ENCODE measurements at regions not wholly inside any gene's neighbourhood (a gene's known extent, or its start where the extent isn't known, plus 50 kb on each side); places are given as distances from the start of the nearest gene placed in this dataset.

GRCh38 chr9:11338130-11338529, 725.3 kb upstream of the PTPRD start:
- no peaks in the 10 kb centered on the region for H3K27me3 ChIP-seq (ENCODE audit: control insufficient read depth, insufficient read depth, low read length)
- no peak overlapping the region for H3K4me3 Mint-ChIP-seq
- H3K4me1 ChIP-seq (ENCODE audit: control insufficient read depth, insufficient read depth, low read length): no peaks in the 10 kb centered on the region
- no peak overlapping the region for H3K4me3 ChIP-seq (ENCODE audit: low read length)
- intact Hi-C loops (cut with micrococcal nuclease): no loop called here
- ATAC-seq: no peak
- H3K9me3 Mint-ChIP-seq: peaks cover 3 to 8% of the 10 kb centered on the region in 2 donors
- H3K36me3 ChIP-seq (ENCODE audit: control insufficient read depth, insufficient read depth, low read length): no peaks in the 10 kb centered on the region
- H3K27me3 Mint-ChIP-seq (ENCODE audit: low read depth in 2 of 2): no peaks in the 10 kb centered on the region
- H3K27ac ChIP-seq (ENCODE audit: low read length): no peak overlapping the region
- no peak for DNase-seq
- TF ChIP-seq CTCF (IDR thresholded peaks at IDR 0.05): no peak
- H3K4me1 Mint-ChIP-seq: no peaks in the 10 kb centered on the region
- H3K9me3 ChIP-seq (ENCODE audit: control insufficient read depth, insufficient read depth, low read length): no peaks in the 10 kb centered on the region
- H3K27ac Mint-ChIP-seq: no peak overlapping the region
- no CpG with 5 or more reads among the region's 1 CpG for WGBS (ENCODE audit: insufficient coverage)
- H3K36me3 Mint-ChIP-seq: no peaks in the 10 kb centered on the region

GRCh38 chr9:11340654-11341053, 727.9 kb upstream of the PTPRD start:
- intact Hi-C loops (cut with micrococcal nuclease): no loop called here
- H3K27ac Mint-ChIP-seq: no peak overlapping the region
- H3K4me1 ChIP-seq (ENCODE audit: control insufficient read depth, insufficient read depth, low read length): no peaks in the 10 kb centered on the region
- H3K27ac ChIP-seq (ENCODE audit: low read length): no peak overlapping the region
- H3K27me3 Mint-ChIP-seq (ENCODE audit: low read depth in 2 of 2): no peaks in the 10 kb centered on the region
- no peak for ATAC-seq
- DNase-seq: no peak
- H3K9me3 ChIP-seq (ENCODE audit: control insufficient read depth, insufficient read depth, low read length): no peaks in the 10 kb centered on the region
- no peak for TF ChIP-seq CTCF (IDR thresholded peaks at IDR 0.05)
- no peaks in the 10 kb centered on the region for H3K4me1 Mint-ChIP-seq
- no peaks in the 10 kb centered on the region for H3K27me3 ChIP-seq (ENCODE audit: control insufficient read depth, insufficient read depth, low read length)
- H3K36me3 ChIP-seq (ENCODE audit: control insufficient read depth, insufficient read depth, low read length): no peaks in the 10 kb centered on the region
- H3K9me3 Mint-ChIP-seq: peaks cover 3 to 4% of the 10 kb centered on the region in 2 donors
- no peak overlapping the region for H3K4me3 Mint-ChIP-seq
- no peak overlapping the region for H3K4me3 ChIP-seq (ENCODE audit: low read length)
- no peaks in the 10 kb centered on the region for H3K36me3 Mint-ChIP-seq
- WGBS (ENCODE audit: insufficient coverage): 77% methylated on average over 1 of the region's 1 CpG

DNA sequence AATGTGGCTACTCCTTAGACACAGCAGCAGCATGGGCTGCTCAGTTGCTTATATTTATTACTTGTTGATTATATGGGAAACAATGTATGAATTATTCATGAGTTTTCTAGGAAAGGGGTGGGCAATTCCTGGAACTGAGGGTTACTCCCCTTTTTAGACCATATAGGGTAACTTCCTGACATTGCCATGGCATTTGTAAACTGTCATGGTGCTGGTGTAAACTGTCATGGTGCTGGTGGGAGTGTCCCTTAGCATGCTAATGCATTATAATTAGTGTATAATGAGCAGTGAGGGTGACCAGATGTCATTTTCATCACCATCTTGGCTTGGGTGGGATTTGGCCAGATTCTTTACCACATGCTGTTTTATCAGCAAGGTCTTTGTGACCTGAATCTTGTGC, 734.6 kb upstream of the PTPRD start:
- H3K36me3 ChIP-seq (ENCODE audit: control insufficient read depth, insufficient read depth, low read length): no peaks in the 10 kb centered on the region
- Mint-ChIP-seq H3K27me3 (ENCODE audit: low read depth in 2 of 2) (no peaks in the 10 kb centered on the region), H3K4me1 (no peaks in the 10 kb centered on the region), H3K4me3 (no peak overlapping the region), H3K9me3 (peaks cover 12 to 23% of the 10 kb centered on the region in 2 donors), H3K27ac (no peak overlapping the region), H3K36me3 (peaks cover 5% of the 10 kb centered on the region)
- H3K4me1 ChIP-seq (ENCODE audit: control insufficient read depth, insufficient read depth, low read length): no peaks in the 10 kb centered on the region
- intact Hi-C loops (cut with micrococcal nuclease): no loop called here
- no peak overlapping the region for H3K4me3 ChIP-seq (ENCODE audit: low read length)
- H3K9me3 ChIP-seq (ENCODE audit: control insufficient read depth, insufficient read depth, low read length): peaks cover 4% of the 10 kb centered on the region
- no peak overlapping the region for H3K27ac ChIP-seq (ENCODE audit: low read length)
- no peaks in the 10 kb centered on the region for H3K27me3 ChIP-seq (ENCODE audit: control insufficient read depth, insufficient read depth, low read length)
- TF ChIP-seq CTCF (IDR thresholded peaks at IDR 0.05): no peak
- DNase-seq (no peak), ATAC-seq (no peak)

DNA sequence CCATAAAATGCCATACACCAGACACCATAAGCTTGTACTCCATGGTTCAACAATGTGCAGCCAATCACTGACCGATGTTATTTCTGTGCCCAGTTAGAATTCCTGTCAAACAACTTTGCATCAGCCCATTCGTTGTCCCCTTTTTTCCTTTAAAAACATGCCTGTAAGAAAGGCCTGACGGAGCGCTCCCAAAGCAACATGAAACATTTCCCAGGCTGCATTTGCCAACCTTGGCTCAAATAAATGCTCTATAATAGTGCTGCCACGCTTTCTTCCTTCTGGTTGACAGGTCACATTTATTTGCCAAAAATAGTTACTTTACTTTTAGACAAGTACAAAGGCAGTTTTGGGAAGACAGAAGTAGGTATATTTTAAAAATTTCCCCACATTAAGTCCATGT, 735.6 kb upstream of the PTPRD start:
- H3K4me1 ChIP-seq (ENCODE audit: control insufficient read depth, insufficient read depth, low read length): no peaks in the 10 kb centered on the region
- H3K4me1 Mint-ChIP-seq: no peaks in the 10 kb centered on the region
- WGBS (ENCODE audit: insufficient coverage): 85% methylated on average over 5 of the region's 5 CpGs
- no peaks in the 10 kb centered on the region for H3K36me3 ChIP-seq (ENCODE audit: control insufficient read depth, insufficient read depth, low read length)
- intact Hi-C loops (cut with micrococcal nuclease): no loop called here
- no peaks in the 10 kb centered on the region for H3K27me3 ChIP-seq (ENCODE audit: control insufficient read depth, insufficient read depth, low read length)
- no peak overlapping the region for H3K27ac Mint-ChIP-seq
- H3K27ac ChIP-seq (ENCODE audit: low read length): no peak overlapping the region
- H3K27me3 Mint-ChIP-seq (ENCODE audit: low read depth in 2 of 2): no peaks in the 10 kb centered on the region
- DNase-seq (no peak), ATAC-seq (no peak)
- peaks cover 4% of the 10 kb centered on the region for H3K9me3 ChIP-seq (ENCODE audit: control insufficient read depth, insufficient read depth, low read length)
- peaks cover 13 to 24% of the 10 kb centered on the region in 2 donors for H3K9me3 Mint-ChIP-seq
- H3K4me3 Mint-ChIP-seq: no peak overlapping the region
- no peak for TF ChIP-seq CTCF (IDR thresholded peaks at IDR 0.05)
- no peak overlapping the region for H3K4me3 ChIP-seq (ENCODE audit: low read length)
- H3K36me3 Mint-ChIP-seq: peaks cover 5% of the 10 kb centered on the region
